GM12865 (cell line): ENCODE measurements at regions not wholly inside any gene's neighbourhood (a gene's known extent, or its start where the extent isn't known, plus 50 kb on each side); places are given as distances from the start of the nearest gene placed in this dataset.
A peak's percentile ranks its signal among the peaks of the same experiment; 100 is the strongest.

ENCODE experiments used
- DNase-seq: peaks from one replicate; pipeline ENCODE4 v3.0.0; 2010; ENCODE audit warnings: low read depth
- H3K4me3 ChIP-seq: 2 replicates; pipeline ENCODE4 v1.5.1; 2011; ENCODE audit warnings: mild to moderate bottlenecking, low read depth, low read length, control low read depth
- CTCF ChIP-seq: IDR thresholded peaks from 2 replicates; pipeline ENCODE4 v1.5.1; 2011; ENCODE audit warnings: low read length, control low read depth, low read depth, inconsistent platforms; ENCODE audit not compliant: insufficient read depth; ENCODE audit errors: missing control alignments

DNA sequence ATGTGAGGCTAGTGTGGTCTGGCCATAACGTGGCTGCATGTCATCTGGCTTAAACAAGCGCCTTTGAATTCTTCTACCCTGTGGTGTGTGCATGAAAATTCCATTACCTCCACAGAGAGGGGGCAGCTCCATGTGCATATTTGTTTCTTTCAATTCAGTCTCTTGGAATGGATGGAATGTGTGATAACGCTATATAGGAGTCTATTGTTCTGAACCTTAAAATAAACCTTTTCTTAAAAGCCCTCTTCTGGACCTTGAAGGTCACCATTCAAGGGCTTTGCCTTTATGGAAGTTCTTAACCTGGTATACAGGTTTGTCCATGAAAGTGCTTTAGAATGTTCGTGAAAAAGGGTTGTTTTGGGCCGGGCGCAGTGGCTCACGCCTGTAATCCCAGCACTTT lies 118.2 kb upstream of the ADGRL2 start:
- no peak for DNase-seq
- no peak for TF ChIP-seq CTCF

DNA sequence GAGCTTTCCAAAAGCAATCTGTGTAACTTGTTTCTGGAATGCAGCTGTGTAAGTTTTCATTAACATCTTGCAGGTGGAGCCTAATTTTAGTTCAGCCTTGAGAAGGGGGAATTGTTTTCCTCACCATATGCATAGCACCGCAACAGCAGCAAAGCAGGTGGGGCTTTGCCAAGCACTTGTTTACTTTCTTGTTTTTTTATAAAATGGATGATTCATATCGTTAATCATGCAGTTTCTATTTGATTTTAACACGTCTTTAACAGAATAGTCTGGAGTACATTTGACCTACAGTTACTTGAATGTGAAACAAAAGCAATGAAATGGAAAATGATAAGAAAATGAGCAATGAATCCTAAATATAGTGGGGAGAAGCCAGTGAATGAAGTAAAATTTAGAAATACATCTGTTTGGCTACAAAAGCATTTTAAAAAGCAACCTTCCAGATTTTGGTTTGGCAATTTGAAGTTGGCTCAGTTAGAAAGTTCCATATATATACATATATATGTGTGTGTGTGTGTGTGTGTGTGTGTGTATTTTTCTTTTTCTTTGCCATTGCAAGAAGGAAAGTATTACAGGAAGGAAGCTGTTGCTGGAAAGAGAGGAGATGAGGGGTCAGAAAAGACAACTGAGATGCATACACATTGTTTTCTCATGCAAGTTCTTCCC lies 119.0 kb upstream of the ADGRL2 start:
- H3K4me3 ChIP-seq: no peak overlapping the region
- peak; percentile 65 for DNase-seq
- TF ChIP-seq CTCF: no peak

More for the DNA sequence above, 118.2 kb upstream of the ADGRL2 start:
- no peak overlapping the region for H3K4me3 ChIP-seq

GRCh38 chr1:81681114-81681513 lies 119.6 kb upstream of the ADGRL2 start:
- H3K4me3 ChIP-seq: no peak overlapping the region
- TF ChIP-seq CTCF: no peak
- DNase-seq: peak; percentile 16

- no peak for TF ChIP-seq CTCF
- H3K4me3 ChIP-seq: no peak overlapping the region
- no peak for DNase-seq
Measured at GRCh38 chr1:81679942-81680341, 120.8 kb upstream of the ADGRL2 start.

DNA sequence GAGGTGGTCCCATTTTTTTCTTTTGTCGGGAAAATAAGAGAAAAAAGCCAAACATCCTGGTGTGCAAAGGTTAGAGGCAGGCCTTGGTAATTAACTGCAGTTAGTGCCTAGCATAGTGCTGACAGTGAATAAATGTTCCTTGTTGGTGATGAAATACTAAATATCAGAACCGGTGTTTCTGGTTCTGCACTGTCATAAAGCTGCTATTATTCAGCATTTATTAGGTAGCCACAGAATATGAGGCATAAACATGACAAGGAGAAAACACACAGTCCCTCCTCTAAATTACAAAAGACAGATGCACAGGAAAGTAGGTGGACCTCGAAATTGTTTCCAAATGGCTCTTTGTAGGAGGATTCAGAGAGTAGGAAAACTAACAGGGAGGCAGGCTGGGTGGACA lies 122.0 kb upstream of the ADGRL2 start:
- no peak for DNase-seq
- TF ChIP-seq CTCF: no peak

GRCh38 chr1:81672766-81673165 lies 128.0 kb upstream of the ADGRL2 start:
- TF ChIP-seq CTCF: no peak
- no peak for DNase-seq
- H3K4me3 ChIP-seq: no peak overlapping the region

More for the DNA sequence above, 122.0 kb upstream of the ADGRL2 start:
- no peak overlapping the region for H3K4me3 ChIP-seq

- no peak overlapping the region for H3K4me3 ChIP-seq
- no peak for TF ChIP-seq CTCF
- no peak for DNase-seq
Measured at GRCh38 chr1:81671038-81671437, 129.7 kb upstream of the ADGRL2 start.
